IMR-90 (cell line): ENCODE measurements at regions not wholly inside any gene's neighbourhood (a gene's known extent, or its start where the extent isn't known, plus 50 kb on each side); places are given as distances from the start of the nearest gene placed in this dataset.

Experiments
- ATAC-seq: fragments of 200-7000 bp; cut with Tn5 transposase; 2 replicates; pipeline ENCODE4 v1.9.1; 2020; ENCODE audit warnings: low read depth, mild to moderate bottlenecking, moderate library complexity
- BruUV-seq: library from RNA; stranded (reverse); fragments of 400-500 nt; replicated peaks from 2 replicates; lab custom pipeline; 2021; lab: Mats Ljungman, UMichigan
- CTCF ChIA-PET: fragments of 300-600 bp; formaldehyde crosslinking; extraction: SDS; loops from one replicate; lab custom pipeline; 2021; ENCODE audit warnings: antibody characterized with exemption; lab: Yijun Ruan, JAX
- POLR2A ChIA-PET: fragments of 300-600 bp; sonication (Branson Sonifier 250); formaldehyde crosslinking; loops from one replicate; lab custom pipeline; 2022; ENCODE audit warnings: antibody characterized with exemption; ENCODE audit not compliant: unreplicated experiment; lab: Charles Lee
- DNase-seq: peaks from one replicate; pipeline ENCODE4 v3.0.0; 2013
- H2AFZ ChIP-seq: replicated peaks from 2 replicates; pipeline ENCODE3; 2013; ENCODE audit warnings: low read length, mild to moderate bottlenecking; ENCODE audit not compliant: poor library complexity
- H2AK5ac ChIP-seq: 2 replicates; pipeline ENCODE4 v1.6.1; 2013; ENCODE audit warnings: low read depth, low read length, inconsistent platforms
- H2AK9ac ChIP-seq: replicated peaks from 2 replicates; pipeline ENCODE3; 2013; ENCODE audit warnings: mild to moderate bottlenecking, low read depth, low read length, moderate library complexity; ENCODE audit not compliant: poor library complexity
- H2BK120ac ChIP-seq: 2 replicates; pipeline ENCODE4 v1.6.1; 2013; ENCODE audit warnings: low read depth, low read length, inconsistent platforms
- H2BK15ac ChIP-seq: 3 replicates; pipeline ENCODE4 v1.6.1; 2013; ENCODE audit warnings: low read depth, low read length, inconsistent platforms
- H2BK20ac ChIP-seq: 2 replicates; pipeline ENCODE4 v1.6.1; 2013; ENCODE audit warnings: low read depth, mild to moderate bottlenecking, inconsistent platforms, low read length, moderate library complexity
- H2BK5ac ChIP-seq: 2 replicates; pipeline ENCODE4 v1.6.1; 2013; ENCODE audit warnings: mild to moderate bottlenecking, low read depth, low read length, inconsistent platforms; ENCODE audit not compliant: poor library complexity, severe bottlenecking
- H3K14ac ChIP-seq: replicated peaks from 2 replicates; pipeline ENCODE4 v1.6.1; 2013; ENCODE audit warnings: low read depth, low read length, inconsistent platforms
- H3K18ac ChIP-seq: 2 replicates; pipeline ENCODE4 v1.6.1; 2013; ENCODE audit warnings: low read depth, low read length, control low read depth
- H3K23ac ChIP-seq: 2 replicates; pipeline ENCODE4 v1.6.1; 2013; ENCODE audit warnings: low read depth, low read length, inconsistent platforms
- H3K27ac ChIP-seq: 2 replicates; pipeline ENCODE4 v1.5.1; 2013; ENCODE audit warnings: mild to moderate bottlenecking, control low read depth, low read length; ENCODE audit not compliant: insufficient read depth
- H3K27me3 ChIP-seq: 2 replicates; pipeline ENCODE4 v1.6.1; 2013; ENCODE audit warnings: low read length; ENCODE audit not compliant: control insufficient read depth, insufficient read depth
- H3K36me3 ChIP-seq: 2 replicates; pipeline ENCODE4 v1.6.1; 2013; ENCODE audit warnings: low read length, mixed read lengths; ENCODE audit not compliant: control insufficient read depth, insufficient read depth
- H3K4ac ChIP-seq: 2 replicates; pipeline ENCODE4 v1.6.1; 2013; ENCODE audit warnings: low read depth, low read length, inconsistent platforms
- H3K4me1 ChIP-seq: 2 replicates; pipeline ENCODE4 v1.6.1; 2013; ENCODE audit warnings: low read length, mixed read lengths; ENCODE audit not compliant: control insufficient read depth, insufficient read depth
- H3K4me2 ChIP-seq: 2 replicates; pipeline ENCODE4 v1.6.1; 2013; ENCODE audit warnings: low read depth, mild to moderate bottlenecking, control low read depth, low read length, moderate library complexity
- H3K4me3 ChIP-seq: 2 replicates; pipeline ENCODE4 v1.5.1; 2013; ENCODE audit warnings: low read depth, mild to moderate bottlenecking, control low read depth, low read length, moderate library complexity; ENCODE audit not compliant: insufficient read depth
- H3K56ac ChIP-seq: 2 replicates; pipeline ENCODE4 v1.6.1; 2013; ENCODE audit warnings: low read length, inconsistent platforms; ENCODE audit not compliant: insufficient read depth; ENCODE audit errors: extremely low read depth
- H3K79me1 ChIP-seq, 2 experiments: 2 replicates each; pipeline ENCODE4 v1.6.1; 2013; ENCODE audit warnings: low read length in 2 of 2, inconsistent platforms in 1 of 2, low read depth in 1 of 2
- H3K9ac ChIP-seq: 2 replicates; pipeline ENCODE4 v1.6.1; 2013; ENCODE audit warnings: low read depth, low read length, control low read depth
- H3K9me1 ChIP-seq: 2 replicates; pipeline ENCODE4 v1.6.1; 2013; ENCODE audit warnings: low read length, inconsistent platforms; ENCODE audit not compliant: insufficient read depth
- H3K9me3 ChIP-seq: 2 replicates; pipeline ENCODE4 v1.6.1; 2013; ENCODE audit warnings: low read length; ENCODE audit not compliant: control insufficient read depth, insufficient read depth
- H4K20me1 ChIP-seq: 2 replicates; pipeline ENCODE4 v1.6.1; 2013; ENCODE audit warnings: low read length, inconsistent platforms; ENCODE audit not compliant: insufficient read depth
- H4K5ac ChIP-seq: 2 replicates; pipeline ENCODE4 v1.6.1; 2013; ENCODE audit warnings: mild to moderate bottlenecking, low read depth, low read length, control low read depth
- H4K8ac ChIP-seq, 2 experiments: 2 replicates each; pipeline ENCODE4 v1.6.1; 2013; ENCODE audit warnings: low read depth in 2 of 2, low read length in 2 of 2, control low read depth in 1 of 2, inconsistent platforms in 1 of 2
- H4K91ac ChIP-seq: 2 replicates; pipeline ENCODE4 v1.6.1; 2013; ENCODE audit warnings: low read depth, low read length, inconsistent platforms; ENCODE audit not compliant: insufficient read depth
- BHLHE40 ChIP-seq: fragments of 150-350 bp; IDR thresholded peaks from 2 replicates; pipeline ENCODE4 v1.6.1; 2016; ENCODE audit warnings: mild to moderate bottlenecking, low read depth, low read length
- CHD1 ChIP-seq: IDR thresholded peaks from 2 replicates; pipeline ENCODE4 v1.6.1; 2012; ENCODE audit warnings: low read depth, low read length, improper control_type of control experiment
- ELK1 ChIP-seq: fragments of 150-350 bp; IDR thresholded peaks from 2 replicates; pipeline ENCODE4 v1.6.1; 2016; ENCODE audit warnings: low read depth, mild to moderate bottlenecking, low read length, moderate library complexity, borderline replicate concordance
- MXI1 ChIP-seq: IDR thresholded peaks from 2 replicates; pipeline ENCODE4 v1.6.1; 2012; ENCODE audit warnings: low read depth, mild to moderate bottlenecking, low read length, moderate library complexity, borderline replicate concordance
- POLR2A ChIP-seq: IDR thresholded peaks from 2 replicates; pipeline ENCODE4 v1.6.1; 2012; ENCODE audit warnings: mild to moderate bottlenecking, low read depth, low read length
- RCOR1 ChIP-seq: IDR thresholded peaks from 2 replicates; pipeline ENCODE4 v1.6.1; 2012; ENCODE audit warnings: mild to moderate bottlenecking, low read length, improper control_type of control experiment; ENCODE audit not compliant: insufficient replicate concordance
- USF2 ChIP-seq: fragments of 150-350 bp; IDR thresholded peaks from 2 replicates; pipeline ENCODE4 v1.6.1; 2017; ENCODE audit warnings: mild to moderate bottlenecking, antibody characterized with exemption, low read length, low read depth
- WGBS, 2 experiments: methylation state at CpG; one replicate each; pipeline versions ENCODE4 v1.1.5 to v1.1.7; 2013; ENCODE audit warnings: missing lambda C conversion rate in 2 of 2; ENCODE audit not compliant: insufficient read length in 1 of 2; ENCODE audit errors: extremely low coverage in 2 of 2; 5-methylcytosine and 5-hydroxymethylcytosine counted together
- dilution Hi-C: fragments of 300-500 bp; cut with HindIII; formaldehyde crosslinking; loops from one replicate; pipeline ENCODE4 v1.14.3; 2018; ENCODE audit warnings: low sequenced_read_pairs; ENCODE audit not compliant: unreplicated experiment
- in situ Hi-C: fragments of 300-500 bp; cut with MboI; formaldehyde crosslinking; loops from 3 replicates; pipeline ENCODE4 v1.14.3; 2019; ENCODE audit warnings: low sequenced_read_pairs, inconsistent platforms, mixed read lengths
- intact Hi-C: fragments of 100-400 bp; cut with micrococcal nuclease; formaldehyde crosslinking; loops from 2 replicates; pipeline ENCODE4 v1.10.0; 2022

- Histone ChIP-seq H2BK120ac (peak overlapping the region; percentile 98), H3K56ac (peak overlapping the region; percentile 84), H3K4me3 (no peak overlapping the region), H4K8ac (peak overlapping the region; percentile 59 to 87), H3K27ac (peak overlapping the region; percentile 99), H2AK9ac (no peak overlapping the region), H3K18ac (peak overlapping the region; percentile 99), H3K4ac (peak overlapping the region; percentile 91), H3K4me1 (peaks cover 8% of the 10 kb centered on the region), H2AFZ (peak overlapping the region; percentile 64), H2BK20ac (peak overlapping the region; percentile 98), H3K79me1 (no peaks in the 10 kb centered on the region), H2BK15ac (peak overlapping the region; percentile 71), H3K4me2 (peak overlapping the region; percentile 94), H3K9me1 (peaks cover 3% of the 10 kb centered on the region; the same call in 1 of the 2 replicates), H3K27me3 (no peaks in the 10 kb centered on the region), H2BK5ac (peak overlapping the region; percentile 94), H4K5ac (peak overlapping the region; percentile 100), H4K20me1 (no peaks in the 10 kb centered on the region), H2AK5ac (peak overlapping the region; percentile 54), H3K36me3 (no peaks in the 10 kb centered on the region), H4K91ac (peak overlapping the region; percentile 92), H3K23ac (peak overlapping the region; percentile 94), H3K9me3 (no peaks in the 10 kb centered on the region), H3K9ac (peak overlapping the region; percentile 45), H3K14ac (peak overlapping the region; percentile 90)
- ATAC-seq (peak; percentile 69), DNase-seq (no peak)
- dilution Hi-C loops = no loop called here
- in situ Hi-C loops = no loop called here
- no CpG with 5 or more reads among the region's 3 CpGs for WGBS, 2 experiments
- no TSS peak for BruUV-seq
- ChIA-PET POLR2A (no interaction called here), CTCF (interaction anchor here (1.3 kb wide), 1 partner anchor 28 kb away, joined by 3 read pairs; no protein-coding TSS in a partner anchor)
- intact Hi-C loops = no loop called here
- no peak for TF ChIP-seq ELK1
- TF ChIP-seq POLR2A = no peak
- TF ChIP-seq BHLHE40 = no peak
- TF ChIP-seq CHD1 = no peak
- TF ChIP-seq RCOR1 = no peak
- no peak for TF ChIP-seq USF2
- no peak for TF ChIP-seq MXI1
Observed at GRCh38 chr16:72291121-72291520, 119.2 kb upstream of the PMFBP1 start.
